HL-60 (cell line): ENCODE measurements at regions not wholly inside any gene's neighbourhood (a gene's known extent, or its start where the extent isn't known, plus 50 kb on each side); places are given as distances from the start of the nearest gene placed in this dataset.
"Not testable (repeated sequence)": the region's sequence is repeated elsewhere in the genome, so short reads cannot be mapped to it uniquely, and the experiment has no call there.

Experiments used
- CTCF ChIP-seq: IDR thresholded peaks from one replicate; pipeline ENCODE4 v1.5.1; 2011; ENCODE audit warnings: low read length, control low read depth, inconsistent platforms; ENCODE audit not compliant: insufficient read depth
- GABPA ChIP-seq: IDR thresholded peaks from 2 replicates; pipeline ENCODE4 v1.6.1; 2012; ENCODE audit warnings: low read depth
- POLR2AphosphoS5 ChIP-seq: IDR thresholded peaks from 2 replicates; pipeline ENCODE4 v1.6.1; 2012; ENCODE audit warnings: low read depth
- REST ChIP-seq: IDR thresholded peaks from 2 replicates; pipeline ENCODE4 v1.6.1; 2012; ENCODE audit warnings: low read depth; ENCODE audit not compliant: insufficient replicate concordance
- SPI1 ChIP-seq: IDR thresholded peaks from 2 replicates; pipeline ENCODE4 v1.6.1; 2012; ENCODE audit warnings: low read depth, mild to moderate bottlenecking, borderline replicate concordance

GRCh38 chr13:105671131-105671530 lies 864.3 kb downstream of the EFNB2 start:
- TF ChIP-seq CTCF, REST, POLR2AphosphoS5, GABPA, SPI1: not testable (repeated sequence)
